ENCODE measurements at regions not wholly inside any gene's neighbourhood (a gene's known extent, or its start where the extent isn't known, plus 50 kb on each side); places are given as distances from the start of the nearest gene placed in this dataset.

DNA sequence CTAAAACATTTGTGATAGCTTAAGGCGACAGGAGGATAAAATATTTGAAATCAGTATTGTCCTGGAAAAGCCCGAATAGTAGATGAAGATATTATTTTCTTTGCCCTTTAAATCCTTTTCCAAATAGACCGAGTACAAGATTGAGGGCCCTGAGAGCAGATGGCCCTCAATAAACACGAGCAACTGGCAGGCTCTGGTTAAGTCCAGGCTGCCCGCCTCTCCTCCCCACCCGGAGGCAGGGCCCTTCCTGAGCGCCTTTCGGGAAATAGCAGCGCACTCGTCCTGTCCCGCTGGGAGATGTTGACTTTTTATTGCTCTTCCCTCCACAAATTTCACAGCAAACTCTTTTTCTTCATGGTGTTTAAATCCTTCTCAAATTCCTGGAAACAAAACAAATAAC lies 50.8 kb upstream of the MAX start:
- Mint-ChIP-seq H3K9me3 (no peaks in the 10 kb centered on the region), H3K27ac (no peak overlapping the region), H3K27me3 (ENCODE audit: low read depth) (peaks cover 15% of the 10 kb centered on the region), H3K4me3 (no peak overlapping the region), H3K4me1 (ENCODE audit: low read depth) (no peaks in the 10 kb centered on the region), H3K36me3 (ENCODE audit: low read depth) (no peaks in the 10 kb centered on the region)
- DNase-seq (ENCODE audit: low spot score): no peak

DNA sequence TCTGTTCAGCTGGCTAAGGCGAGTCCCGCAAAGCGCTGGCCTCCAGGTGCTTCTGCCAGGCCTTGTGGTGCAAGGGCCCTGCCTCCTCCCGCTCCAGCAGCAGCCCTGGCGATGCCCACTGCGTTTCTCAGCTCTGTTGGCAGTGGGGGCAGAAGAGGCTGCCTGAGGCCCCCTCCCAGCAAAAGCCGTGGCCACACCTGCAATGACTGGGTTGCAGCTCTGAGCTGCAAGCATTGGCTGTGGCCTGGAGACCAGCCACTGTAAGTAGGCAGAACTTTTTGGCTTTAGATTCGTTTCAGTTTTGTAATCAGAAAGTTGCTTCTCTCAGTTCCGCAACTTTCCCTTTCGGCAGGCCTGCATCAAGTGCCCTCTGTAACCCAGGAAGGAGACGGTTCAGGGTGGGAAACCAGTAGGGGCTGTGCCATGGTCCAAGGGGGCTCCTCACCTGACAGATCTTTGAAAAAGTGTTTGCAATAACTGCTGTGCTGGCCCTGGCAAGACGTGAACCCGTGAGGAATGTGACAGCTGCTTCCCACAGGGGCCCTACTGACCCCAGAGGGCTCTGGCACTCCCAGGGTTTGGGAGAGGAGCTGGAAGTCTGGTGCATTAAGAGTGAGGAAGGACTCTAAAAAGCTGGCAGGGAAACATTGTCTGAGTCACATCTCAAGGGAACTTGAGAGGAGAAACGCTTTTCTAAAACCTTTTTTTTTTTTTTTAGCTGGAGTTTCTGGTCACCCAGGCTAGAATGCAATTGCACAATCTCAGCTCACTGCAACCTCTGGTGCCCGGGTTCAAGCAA lies 54.5 kb upstream of the MAX start:
- Mint-ChIP-seq H3K4me1 (ENCODE audit: low read depth) (no peaks in the 10 kb centered on the region), H3K36me3 (ENCODE audit: low read depth) (no peaks in the 10 kb centered on the region), H3K27ac (no peak overlapping the region), H3K27me3 (ENCODE audit: low read depth) (peaks cover under 1% of the 10 kb centered on the region), H3K4me3 (no peak overlapping the region), H3K9me3 (no peaks in the 10 kb centered on the region)
- no peak for DNase-seq (ENCODE audit: low spot score)

DNA sequence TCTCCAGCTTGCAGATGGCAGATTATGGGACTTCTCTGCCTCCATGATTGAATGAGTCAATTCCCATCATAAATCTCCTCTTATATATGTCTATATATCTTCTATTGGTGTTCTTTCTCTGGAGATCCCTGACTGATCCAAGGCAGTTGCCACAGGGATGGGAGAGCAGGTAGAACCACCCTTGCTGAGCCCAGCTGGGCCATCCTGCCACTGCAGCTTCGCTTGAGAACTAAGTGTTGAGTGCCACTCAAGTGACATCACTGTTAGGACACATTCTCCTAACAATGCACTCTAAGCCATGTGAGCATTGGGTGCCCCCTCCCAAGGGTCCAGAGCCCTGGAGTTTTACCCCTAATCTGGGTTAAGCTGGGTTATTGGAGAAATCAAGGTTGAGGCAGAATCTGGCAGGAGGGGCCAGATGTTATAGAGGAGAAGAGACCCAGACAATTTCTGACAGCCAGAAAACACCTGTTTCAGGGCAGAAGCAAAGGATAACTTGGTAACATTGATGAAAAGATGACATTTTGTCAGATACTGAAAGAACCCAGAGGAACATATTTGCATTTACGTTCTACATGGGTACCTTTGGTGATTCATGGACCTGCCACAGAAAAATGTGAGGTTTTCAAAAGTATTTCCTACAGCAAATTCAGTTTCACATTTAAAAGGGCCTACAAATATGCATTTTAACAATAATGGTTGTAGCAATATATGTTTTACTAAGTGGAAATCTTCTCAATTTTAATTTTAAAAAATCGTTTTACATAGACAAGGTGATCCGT lies 57.2 kb upstream of the MAX start:
- H3K9me3 Mint-ChIP-seq: no peaks in the 10 kb centered on the region
- peaks cover 6% of the 10 kb centered on the region for H3K4me1 Mint-ChIP-seq (ENCODE audit: low read depth)
- DNase-seq (ENCODE audit: low spot score): no peak
- no peaks in the 10 kb centered on the region for H3K36me3 Mint-ChIP-seq (ENCODE audit: low read depth)
- no peak overlapping the region for H3K27ac Mint-ChIP-seq
- no peak overlapping the region for H3K4me3 Mint-ChIP-seq
- no peaks in the 10 kb centered on the region for H3K27me3 Mint-ChIP-seq (ENCODE audit: low read depth)

DNA sequence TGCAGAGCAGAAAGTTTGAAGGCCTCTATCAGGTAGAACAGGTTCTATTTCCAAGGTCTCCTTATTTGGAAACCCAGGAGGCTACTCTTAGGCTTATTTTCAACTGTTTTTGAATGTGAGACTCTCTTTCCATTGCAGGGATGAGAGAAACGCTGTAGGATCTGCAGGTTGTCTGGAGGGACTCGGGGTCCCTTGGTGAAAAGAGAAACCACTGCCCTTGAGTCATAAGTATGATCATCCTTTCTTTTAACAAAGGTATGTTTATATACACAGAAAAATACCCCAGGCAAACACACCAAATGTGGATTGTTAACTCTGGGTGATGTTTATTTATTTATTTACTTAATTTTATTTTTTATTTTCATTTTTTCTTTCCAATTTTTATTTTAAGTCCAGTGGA lies 57.8 kb upstream of the MAX start:
- Mint-ChIP-seq H3K4me1 (ENCODE audit: low read depth) (peaks cover 8% of the 10 kb centered on the region), H3K9me3 (no peaks in the 10 kb centered on the region), H3K4me3 (no peak overlapping the region), H3K36me3 (ENCODE audit: low read depth) (no peaks in the 10 kb centered on the region), H3K27me3 (ENCODE audit: low read depth) (no peaks in the 10 kb centered on the region), H3K27ac (no peak overlapping the region)
- DNase-seq (ENCODE audit: low spot score): no peak

DNA sequence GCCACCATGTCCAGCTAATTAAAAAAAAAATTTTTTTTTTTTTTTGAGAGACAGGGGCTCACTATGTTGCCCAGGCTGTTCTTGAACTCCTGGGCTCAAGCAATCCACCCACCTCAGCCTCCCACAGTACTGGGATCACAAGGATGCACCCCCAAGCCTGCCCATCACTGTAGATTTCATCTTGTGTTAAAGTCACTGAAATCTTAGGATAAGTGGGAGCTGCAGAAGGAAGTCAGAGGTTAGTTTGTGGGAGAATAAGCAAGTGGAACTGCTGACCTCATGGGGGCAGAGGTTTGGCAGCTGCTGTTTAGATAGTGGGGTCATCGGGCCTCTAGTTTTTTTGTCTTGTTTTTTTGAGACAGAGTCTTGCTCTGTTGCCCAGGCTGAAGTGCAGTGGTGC lies 59.7 kb upstream of the MAX start:
- DNase-seq (ENCODE audit: low spot score): no peak
- Mint-ChIP-seq H3K27ac (no peak overlapping the region), H3K9me3 (no peaks in the 10 kb centered on the region), H3K4me1 (ENCODE audit: low read depth) (peaks cover 15% of the 10 kb centered on the region), H3K4me3 (no peak overlapping the region), H3K36me3 (ENCODE audit: low read depth) (no peaks in the 10 kb centered on the region), H3K27me3 (ENCODE audit: low read depth) (no peaks in the 10 kb centered on the region)

DNA sequence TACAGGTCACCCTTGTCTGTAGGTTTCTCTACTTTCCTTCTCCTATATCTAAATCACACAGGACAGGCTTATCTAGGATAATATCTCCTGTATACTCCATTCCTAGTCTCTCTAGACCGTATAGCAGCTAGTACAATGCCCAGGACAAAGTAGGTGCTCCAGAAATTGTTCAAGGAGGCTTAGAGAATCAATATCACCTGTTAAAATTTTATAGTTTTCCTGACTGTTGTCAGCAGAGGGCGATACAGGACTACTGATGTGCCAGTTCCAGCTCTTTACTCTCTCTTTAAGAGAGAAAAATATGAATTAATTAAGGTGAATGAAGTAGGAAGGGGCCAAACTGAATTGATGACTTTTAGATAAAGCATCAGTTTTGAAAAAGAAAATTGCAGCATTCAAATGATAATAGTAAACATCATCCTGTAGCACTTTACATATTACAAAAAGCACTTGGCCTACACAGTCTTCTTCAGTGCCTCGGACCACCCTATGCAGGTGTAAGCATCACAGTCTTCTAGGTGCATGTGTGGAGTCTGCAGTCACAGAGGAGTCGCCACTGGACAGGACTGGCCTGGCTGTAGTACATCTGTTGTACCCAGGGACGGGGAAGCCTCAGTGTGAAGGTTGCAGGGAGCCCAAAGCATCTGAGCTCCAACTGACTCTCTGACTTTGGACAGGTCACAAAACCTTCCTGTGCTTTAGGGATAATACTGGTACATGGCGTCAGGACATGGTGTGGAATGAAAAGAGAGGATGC lies 61.9 kb upstream of the MAX start:
- Mint-ChIP-seq H3K36me3 (ENCODE audit: low read depth) (no peaks in the 10 kb centered on the region), H3K4me1 (ENCODE audit: low read depth) (peaks cover 21% of the 10 kb centered on the region), H3K27ac (no peak overlapping the region), H3K4me3 (no peak overlapping the region), H3K27me3 (ENCODE audit: low read depth) (no peaks in the 10 kb centered on the region), H3K9me3 (no peaks in the 10 kb centered on the region)
- no peak for DNase-seq (ENCODE audit: low spot score)

DNA sequence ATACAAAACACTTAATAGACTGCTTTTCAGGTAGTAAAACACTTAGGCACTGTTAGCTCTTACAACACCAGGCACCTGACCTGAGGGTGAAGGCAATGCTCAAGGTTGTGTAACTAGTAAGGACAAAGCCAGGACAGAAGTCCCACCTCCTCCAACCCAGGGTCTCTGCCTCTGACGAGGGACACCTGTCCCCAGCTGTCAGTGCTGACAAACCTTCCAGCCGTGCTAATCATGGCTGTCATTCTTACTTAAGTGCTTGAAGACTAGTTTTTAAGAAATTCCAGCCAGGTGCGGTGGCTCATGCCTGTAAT lies 62.5 kb upstream of the MAX start:
- H3K4me1 Mint-ChIP-seq (ENCODE audit: low read depth): peaks cover 26% of the 10 kb centered on the region
- no peak overlapping the region for H3K4me3 Mint-ChIP-seq
- DNase-seq (ENCODE audit: low spot score): no peak
- no peaks in the 10 kb centered on the region for H3K9me3 Mint-ChIP-seq
- no peaks in the 10 kb centered on the region for H3K27me3 Mint-ChIP-seq (ENCODE audit: low read depth)
- no peaks in the 10 kb centered on the region for H3K36me3 Mint-ChIP-seq (ENCODE audit: low read depth)
- no peak overlapping the region for H3K27ac Mint-ChIP-seq

DNA sequence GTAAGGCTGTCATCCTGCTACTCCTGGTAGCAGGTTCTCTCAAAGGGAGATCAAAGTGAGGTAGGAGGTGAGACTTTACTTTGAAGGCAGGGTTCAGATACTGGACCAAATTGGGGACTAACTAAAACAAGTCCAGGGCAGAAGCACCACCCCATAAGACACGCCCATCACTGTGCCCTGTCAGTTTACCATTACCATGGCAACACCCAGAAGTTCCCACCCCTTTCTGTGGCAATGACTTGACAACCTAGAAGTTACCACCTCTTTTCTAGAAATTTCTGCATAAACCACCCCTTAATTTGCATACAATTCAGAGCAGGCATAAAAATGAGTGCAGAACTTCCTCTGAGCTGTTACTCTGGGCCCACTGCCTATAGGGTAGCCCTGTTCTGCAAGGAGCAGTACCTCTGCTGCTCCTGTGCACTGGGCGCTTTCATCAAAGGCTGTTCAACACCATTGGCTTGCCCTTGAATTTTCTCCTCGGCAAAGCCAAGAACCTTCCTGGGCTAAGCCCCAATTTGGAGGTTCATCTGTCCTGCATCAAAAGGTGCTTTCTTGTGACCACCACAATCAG lies 64.8 kb upstream of the MAX start:
- no peaks in the 10 kb centered on the region for H3K27me3 Mint-ChIP-seq (ENCODE audit: low read depth)
- H3K9me3 Mint-ChIP-seq: no peaks in the 10 kb centered on the region
- DNase-seq (ENCODE audit: low spot score): no peak
- no peak overlapping the region for H3K27ac Mint-ChIP-seq
- no peak overlapping the region for H3K4me3 Mint-ChIP-seq
- H3K4me1 Mint-ChIP-seq (ENCODE audit: low read depth): peaks cover 38% of the 10 kb centered on the region
- no peaks in the 10 kb centered on the region for H3K36me3 Mint-ChIP-seq (ENCODE audit: low read depth)

DNA sequence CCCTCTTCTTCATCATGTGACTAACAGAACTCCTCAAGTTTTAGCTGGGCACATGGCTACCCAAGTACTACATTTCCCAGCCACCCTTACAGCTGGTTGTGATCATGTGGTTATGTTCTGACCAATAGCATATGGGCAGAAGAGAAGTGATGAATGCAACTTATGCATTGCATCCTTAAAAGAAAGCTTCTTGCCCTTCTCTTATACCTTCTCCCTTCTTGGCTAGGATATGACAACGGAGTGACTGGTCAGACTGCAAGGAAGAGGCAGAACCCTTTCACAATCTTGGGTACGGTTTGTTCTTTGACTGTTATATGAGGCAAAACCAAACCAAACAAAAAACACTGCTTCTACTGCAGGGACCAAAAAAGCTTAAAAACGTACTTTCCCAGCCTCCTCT lies 66.5 kb upstream of the MAX start:
- no peaks in the 10 kb centered on the region for H3K9me3 Mint-ChIP-seq
- no peak overlapping the region for H3K27ac Mint-ChIP-seq
- peaks cover 3% of the 10 kb centered on the region for H3K27me3 Mint-ChIP-seq (ENCODE audit: low read depth)
- H3K36me3 Mint-ChIP-seq (ENCODE audit: low read depth): no peaks in the 10 kb centered on the region
- DNase-seq (ENCODE audit: low spot score): no peak
- no peak overlapping the region for H3K4me3 Mint-ChIP-seq
- H3K4me1 Mint-ChIP-seq (ENCODE audit: low read depth): peaks cover 40% of the 10 kb centered on the region

DNA sequence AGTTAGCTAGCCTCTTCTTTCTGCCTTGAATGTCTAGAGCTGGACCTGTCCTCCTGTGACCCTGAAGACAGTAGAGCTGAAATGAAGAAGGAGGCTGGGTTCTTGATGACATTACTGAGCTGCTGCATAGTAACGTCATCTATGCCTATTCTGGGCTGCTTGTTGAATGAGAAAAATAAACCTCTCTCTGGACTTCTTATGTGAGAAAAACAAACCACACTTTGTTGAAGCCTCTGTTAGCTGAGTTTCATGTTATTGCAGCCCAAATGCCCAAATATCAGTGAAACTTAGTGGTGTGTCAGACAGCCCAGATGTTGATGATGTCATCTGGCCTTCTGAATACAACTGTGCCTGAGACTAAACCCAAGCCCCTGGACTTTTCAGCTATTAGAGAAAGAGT lies 67.0 kb upstream of the MAX start:
- Mint-ChIP-seq H3K27ac (peak overlapping the region; percentile 33), H3K4me1 (ENCODE audit: low read depth) (peaks cover 35% of the 10 kb centered on the region), H3K9me3 (no peaks in the 10 kb centered on the region), H3K36me3 (ENCODE audit: low read depth) (no peaks in the 10 kb centered on the region), H3K27me3 (ENCODE audit: low read depth) (peaks cover 3% of the 10 kb centered on the region), H3K4me3 (peak overlapping the region; percentile 11)
- DNase-seq (ENCODE audit: low spot score): peak; percentile 31

DNA sequence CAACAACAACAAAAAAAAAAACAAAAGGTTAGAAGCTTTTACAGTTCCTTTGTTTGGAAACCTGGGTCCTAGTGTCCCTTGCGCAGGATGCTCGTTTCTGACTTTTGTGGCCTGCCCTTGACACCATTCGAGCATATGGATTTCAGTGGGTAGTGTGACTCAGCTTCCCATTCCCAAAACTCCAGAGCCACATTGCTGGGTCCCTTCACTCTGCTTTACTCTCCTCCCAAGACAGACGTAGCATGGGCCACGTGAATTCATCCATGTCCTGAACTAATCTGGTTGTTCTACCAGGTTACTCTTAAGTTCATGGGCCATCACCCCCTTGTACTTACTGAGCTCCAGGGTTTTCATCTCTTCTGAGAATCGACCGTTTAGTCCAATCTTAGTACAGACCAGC lies 68.0 kb upstream of the MAX start:
- no peaks in the 10 kb centered on the region for H3K9me3 Mint-ChIP-seq

DNA sequence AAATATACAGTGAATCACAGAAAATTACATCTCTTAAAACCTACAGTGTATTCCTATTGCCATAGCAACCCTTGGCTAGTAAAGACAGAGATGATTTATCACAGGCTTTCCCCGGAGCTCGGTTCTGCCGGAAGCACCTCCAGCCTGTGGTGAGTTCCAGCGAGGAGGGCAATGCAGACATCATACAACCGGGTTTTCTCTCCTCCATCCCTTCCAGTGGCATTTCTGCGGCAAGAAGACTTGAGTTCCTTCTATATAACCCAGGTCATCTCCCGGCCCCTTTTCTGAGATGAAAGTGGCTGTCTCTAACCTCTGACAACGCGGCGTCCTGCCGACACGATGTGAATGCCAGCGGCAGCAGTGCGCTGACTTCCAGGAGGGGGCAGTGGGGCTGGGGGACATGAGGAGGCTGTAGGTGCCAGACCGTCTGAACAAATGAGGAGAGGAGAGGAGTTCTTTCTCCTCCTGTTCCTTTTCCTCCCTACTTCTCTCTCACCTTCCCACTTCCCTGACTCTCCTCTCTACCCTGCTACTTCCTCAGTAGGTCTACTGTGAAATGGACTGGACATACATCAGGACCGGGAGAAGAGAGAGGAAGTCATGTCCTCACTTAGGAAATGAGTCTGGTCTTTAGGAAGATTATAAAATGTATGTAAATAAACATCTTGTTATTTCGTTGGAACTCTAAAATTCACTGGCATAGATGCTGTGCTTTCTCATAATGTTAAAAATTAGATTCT lies 68.6 kb upstream of the MAX start:
- no peaks in the 10 kb centered on the region for H3K9me3 Mint-ChIP-seq
- H3K27ac Mint-ChIP-seq: peak overlapping the region; percentile 49
- H3K4me3 Mint-ChIP-seq: peak overlapping the region; percentile 77
- H3K27me3 Mint-ChIP-seq (ENCODE audit: low read depth): peaks cover 3% of the 10 kb centered on the region
- no peaks in the 10 kb centered on the region for H3K36me3 Mint-ChIP-seq (ENCODE audit: low read depth)
- peak; percentile 61 for DNase-seq (ENCODE audit: low spot score)
- H3K4me1 Mint-ChIP-seq (ENCODE audit: low read depth): peaks cover 32% of the 10 kb centered on the region

More for the DNA sequence above, 68.0 kb upstream of the MAX start:
- no peaks in the 10 kb centered on the region for H3K36me3 Mint-ChIP-seq (ENCODE audit: low read depth)
- H3K4me1 Mint-ChIP-seq (ENCODE audit: low read depth): peaks cover 32% of the 10 kb centered on the region
- H3K27ac Mint-ChIP-seq: peak overlapping the region; percentile 49
- no peak for DNase-seq (ENCODE audit: low spot score)
- H3K4me3 Mint-ChIP-seq: peak overlapping the region; percentile 77
- peaks cover 3% of the 10 kb centered on the region for H3K27me3 Mint-ChIP-seq (ENCODE audit: low read depth)

DNA sequence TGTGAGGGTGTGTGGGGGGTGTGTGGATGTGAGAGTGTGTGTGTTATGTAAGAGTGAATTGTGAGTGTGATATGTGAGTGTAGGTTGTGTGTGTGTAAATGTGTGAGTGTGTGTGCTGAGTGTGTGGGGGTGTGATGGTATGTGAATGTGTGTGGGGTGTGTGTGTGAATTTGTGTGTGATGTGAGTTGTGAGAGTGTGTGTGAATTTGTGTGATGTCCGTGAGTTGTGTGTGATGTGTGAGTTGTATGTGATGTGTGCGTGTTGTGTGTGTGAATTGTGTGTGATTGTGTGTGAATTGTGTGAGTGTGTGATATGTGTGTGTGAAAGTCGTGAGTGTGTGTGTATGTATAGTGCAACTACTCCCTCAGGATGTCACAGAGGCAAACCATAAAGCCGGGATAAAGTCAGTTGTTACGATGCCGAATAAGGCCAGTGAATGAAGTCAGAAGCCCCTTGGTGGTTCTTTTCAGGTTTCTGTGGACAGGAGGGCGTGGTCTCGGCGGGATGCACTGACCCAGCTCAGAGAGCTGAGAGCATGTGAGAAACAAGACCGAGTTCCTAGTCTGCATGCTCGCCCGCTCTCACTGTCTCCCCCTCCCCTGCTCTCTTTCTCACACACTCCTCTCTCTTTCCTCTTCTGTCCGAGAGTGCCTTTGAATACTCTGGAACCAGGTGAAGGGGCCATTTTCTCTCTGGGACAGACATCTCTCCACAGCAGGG lies 71.8 kb upstream of the MAX start:
- Mint-ChIP-seq H3K9me3 (no peaks in the 10 kb centered on the region), H3K27ac (no peak overlapping the region), H3K4me3 (no peak overlapping the region), H3K36me3 (ENCODE audit: low read depth) (no peaks in the 10 kb centered on the region), H3K27me3 (ENCODE audit: low read depth) (peaks cover 3% of the 10 kb centered on the region), H3K4me1 (ENCODE audit: low read depth) (peaks cover 20% of the 10 kb centered on the region)
- DNase-seq (ENCODE audit: low spot score): no peak

Measured in T-helper 2 cell treated with Interferon-gamma antibody and Interleukin-4, amounts not matched to agents 5 μg/mL and 100 μg/mL, for 36 hours (primary cell).